ENCODE measurements at regions not wholly inside any gene's neighbourhood (a gene's known extent, or its start where the extent isn't known, plus 50 kb on each side); places are given as distances from the start of the nearest gene placed in this dataset.

DNA sequence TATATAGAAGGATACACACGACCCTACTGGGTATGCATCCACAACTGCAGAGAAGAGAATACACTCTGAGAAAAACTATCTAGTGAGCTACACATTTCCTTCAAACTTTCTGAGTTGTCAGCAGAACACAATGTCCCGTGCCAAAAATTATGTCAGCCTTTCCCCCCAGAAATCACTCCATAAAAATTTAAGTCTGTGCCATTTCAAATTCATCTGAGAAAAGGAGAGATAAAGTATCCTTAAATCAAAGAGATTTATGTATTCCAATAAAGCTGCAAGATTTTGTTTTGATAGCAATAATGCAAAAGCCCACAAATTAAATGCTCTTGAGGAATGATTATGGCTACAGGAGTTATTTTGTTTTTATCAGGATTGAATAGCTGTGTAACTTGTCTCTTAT, 760.1 kb downstream of the CDH11 start:
- no peak for TF ChIP-seq POLR2A (IDR thresholded peaks at IDR 0.05)
- TF ChIP-seq, protein P1, sequence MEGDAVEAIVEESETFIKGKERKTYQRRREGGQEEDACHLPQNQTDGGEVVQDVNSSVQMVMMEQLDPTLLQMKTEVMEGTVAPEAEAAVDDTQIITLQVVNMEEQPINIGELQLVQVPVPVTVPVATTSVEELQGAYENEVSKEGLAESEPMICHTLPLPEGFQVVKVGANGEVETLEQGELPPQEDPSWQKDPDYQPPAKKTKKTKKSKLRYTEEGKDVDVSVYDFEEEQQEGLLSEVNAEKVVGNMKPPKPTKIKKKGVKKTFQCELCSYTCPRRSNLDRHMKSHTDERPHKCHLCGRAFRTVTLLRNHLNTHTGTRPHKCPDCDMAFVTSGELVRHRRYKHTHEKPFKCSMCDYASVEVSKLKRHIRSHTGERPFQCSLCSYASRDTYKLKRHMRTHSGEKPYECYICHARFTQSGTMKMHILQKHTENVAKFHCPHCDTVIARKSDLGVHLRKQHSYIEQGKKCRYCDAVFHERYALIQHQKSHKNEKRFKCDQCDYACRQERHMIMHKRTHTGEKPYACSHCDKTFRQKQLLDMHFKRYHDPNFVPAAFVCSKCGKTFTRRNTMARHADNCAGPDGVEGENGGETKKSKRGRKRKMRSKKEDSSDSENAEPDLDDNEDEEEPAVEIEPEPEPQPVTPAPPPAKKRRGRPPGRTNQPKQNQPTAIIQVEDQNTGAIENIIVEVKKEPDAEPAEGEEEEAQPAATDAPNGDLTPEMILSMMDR (IDR thresholded peaks at IDR 0.05): no peak
